ENCODE measurements at regions not wholly inside any gene's neighbourhood (a gene's known extent, or its start where the extent isn't known, plus 50 kb on each side); places are given as distances from the start of the nearest gene placed in this dataset.

DNA sequence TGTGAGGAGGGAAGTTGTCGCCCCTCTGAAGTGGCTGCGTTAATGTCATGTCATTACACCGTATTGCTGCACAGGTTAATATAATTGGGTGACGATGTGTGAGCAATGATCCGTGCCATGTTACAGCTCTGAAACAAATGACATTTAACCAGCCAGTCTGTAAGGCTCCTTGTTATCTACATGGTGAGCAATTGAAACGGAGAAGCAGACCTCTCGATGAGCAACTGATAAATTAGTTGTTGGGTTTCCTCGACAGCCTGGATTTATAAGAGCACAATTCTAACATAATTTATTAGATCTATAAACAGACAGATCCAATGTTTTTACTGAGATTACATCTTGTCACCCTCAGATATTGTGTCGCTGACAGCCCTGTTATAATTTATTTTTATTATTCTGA lies 49.9 kb upstream of the MAFB start:
- H3K27ac ChIP-seq (ENCODE audit: low read length) = no peak overlapping the region
- no peaks in the 10 kb centered on the region; the same call in 1 of the 2 replicates for H3K27me3 ChIP-seq (ENCODE audit: low read depth, low read length)

GRCh38 chr20:40739841-40740240 lies 50.8 kb upstream of the MAFB start:
- no peak overlapping the region for H3K4me2 ChIP-seq (ENCODE audit: low read length)
- no peaks in the 10 kb centered on the region for H3K36me3 ChIP-seq (replicated peaks; ENCODE audit: low read depth, low read length)
- H3K9me3 ChIP-seq (ENCODE audit: insufficient read depth, low read length) = no peaks in the 10 kb centered on the region
- H3K27ac ChIP-seq (ENCODE audit: low read length) = no peak overlapping the region
- TF ChIP-seq CTCF (IDR thresholded peaks at IDR 0.05; ENCODE audit: low read depth, low read length) (no peak), EZH2phosphoT487 (IDR thresholded peaks at IDR 0.05; ENCODE audit: low read depth) (no peak)
- no peaks in the 10 kb centered on the region for H4K20me1 ChIP-seq (ENCODE audit: insufficient read depth, low read length)
- no peaks in the 10 kb centered on the region for H3K79me2 ChIP-seq (ENCODE audit: low read length)
- H3K4me1 ChIP-seq (ENCODE audit: low read length) = peaks cover 43% of the 10 kb centered on the region
- no peak overlapping the region for H2AFZ ChIP-seq (ENCODE audit: low read depth, low read length)
- H3K9ac ChIP-seq (ENCODE audit: low read length) = no peak overlapping the region
- no peaks in the 10 kb centered on the region for H3K27me3 ChIP-seq (ENCODE audit: low read depth, low read length)
- H3K4me3 ChIP-seq (ENCODE audit: low read length) = no peak overlapping the region

More for the DNA sequence above, 49.9 kb upstream of the MAFB start:
- no peak overlapping the region for H3K9ac ChIP-seq (ENCODE audit: low read length)
- no peak overlapping the region for H2AFZ ChIP-seq (ENCODE audit: low read depth, low read length)
- peaks cover 34% of the 10 kb centered on the region for H3K4me1 ChIP-seq (ENCODE audit: low read length)
- no peak overlapping the region for H3K4me3 ChIP-seq (ENCODE audit: low read length)
- H3K4me2 ChIP-seq (ENCODE audit: low read length) = no peak overlapping the region
- TF ChIP-seq EZH2phosphoT487 (IDR thresholded peaks at IDR 0.05; ENCODE audit: low read depth) (no peak), CTCF (IDR thresholded peaks at IDR 0.05; ENCODE audit: low read depth, low read length) (no peak)
- H3K9me3 ChIP-seq (ENCODE audit: insufficient read depth, low read length) = no peaks in the 10 kb centered on the region
- H3K79me2 ChIP-seq (ENCODE audit: low read length) = no peaks in the 10 kb centered on the region
- no peaks in the 10 kb centered on the region for H4K20me1 ChIP-seq (ENCODE audit: insufficient read depth, low read length)
- H3K36me3 ChIP-seq (replicated peaks; ENCODE audit: low read depth, low read length) = no peaks in the 10 kb centered on the region

- no peak overlapping the region for H3K27ac ChIP-seq (ENCODE audit: low read length)
- H3K4me1 ChIP-seq (ENCODE audit: low read length) = peaks cover 56% of the 10 kb centered on the region
- no peaks in the 10 kb centered on the region for H3K79me2 ChIP-seq (ENCODE audit: low read length)
- H2AFZ ChIP-seq (ENCODE audit: low read depth, low read length) = no peak overlapping the region
- no peak overlapping the region for H3K9ac ChIP-seq (ENCODE audit: low read length)
- H4K20me1 ChIP-seq (ENCODE audit: insufficient read depth, low read length) = no peaks in the 10 kb centered on the region
- H3K9me3 ChIP-seq (ENCODE audit: insufficient read depth, low read length) = no peaks in the 10 kb centered on the region
- no peaks in the 10 kb centered on the region for H3K36me3 ChIP-seq (replicated peaks; ENCODE audit: low read depth, low read length)
- no peak overlapping the region for H3K4me3 ChIP-seq (ENCODE audit: low read length)
- TF ChIP-seq EZH2phosphoT487 (IDR thresholded peaks at IDR 0.05; ENCODE audit: low read depth) = no peak
- peak; percentile 99 for TF ChIP-seq CTCF (IDR thresholded peaks at IDR 0.05; ENCODE audit: low read depth, low read length)
- peaks cover 12% of the 10 kb centered on the region for H3K27me3 ChIP-seq (ENCODE audit: low read depth, low read length)
- H3K4me2 ChIP-seq (ENCODE audit: low read length) = 0 out of 2 replicates have a peak overlapping the region, but pooled peaks have one; percentile 15
Observed at GRCh38 chr20:40741507-40742106, 52.6 kb upstream of the MAFB start.

GRCh38 chr20:40743141-40743775 lies 54.2 kb upstream of the MAFB start:
- H3K27me3 ChIP-seq (ENCODE audit: low read depth, low read length) = peaks cover 16% of the 10 kb centered on the region
- H3K27ac ChIP-seq (ENCODE audit: low read length) = peak overlapping the region; percentile 20; the same call in 1 of the 2 replicates
- H3K79me2 ChIP-seq (ENCODE audit: low read length) = no peaks in the 10 kb centered on the region
- H3K4me3 ChIP-seq (ENCODE audit: low read length) = peak overlapping the region; percentile 28
- H3K9ac ChIP-seq (ENCODE audit: low read length) = peak overlapping the region; percentile 11; the same call in 1 of the 2 replicates
- no peaks in the 10 kb centered on the region for H3K36me3 ChIP-seq (replicated peaks; ENCODE audit: low read depth, low read length)
- peaks cover 56% of the 10 kb centered on the region for H3K4me1 ChIP-seq (ENCODE audit: low read length)
- no peaks in the 10 kb centered on the region for H4K20me1 ChIP-seq (ENCODE audit: insufficient read depth, low read length)
- TF ChIP-seq CTCF (IDR thresholded peaks at IDR 0.05; ENCODE audit: low read depth, low read length) = no peak
- H3K4me2 ChIP-seq (ENCODE audit: low read length) = peak overlapping the region; percentile 59
- H2AFZ ChIP-seq (ENCODE audit: low read depth, low read length) = peak overlapping the region; percentile 44
- no peaks in the 10 kb centered on the region for H3K9me3 ChIP-seq (ENCODE audit: insufficient read depth, low read length)

Data from OCI-LY3 (cell line).